HCT116 (cell line): ENCODE measurements at regions not wholly inside any gene's neighbourhood (a gene's known extent, or its start where the extent isn't known, plus 50 kb on each side); places are given as distances from the start of the nearest gene placed in this dataset.

Experiments
- ATAC-seq: fragments of 200-7000 bp; cut with Tn5 transposase; 2 replicates; pipeline ENCODE4 v1.9.1; 2020; ENCODE audit warnings: mild to moderate bottlenecking, moderate library complexity
- BruUV-seq: library from RNA; stranded (reverse); fragments of 400-500 nt; replicated peaks from 2 replicates; lab custom pipeline; 2021; lab: Mats Ljungman, UMichigan
- CTCF ChIA-PET: fragments of 300-600 bp; sonication (Branson Sonifier 250); formaldehyde crosslinking; loops from one replicate; lab custom pipeline; 2021; ENCODE audit warnings: antibody characterized with exemption; lab: Charles Lee
- POLR2A ChIA-PET: fragments of 300-600, 350-600 bp; sonication (Branson Sonifier 250); formaldehyde crosslinking; loops from one replicate; lab custom pipeline; 2021; ENCODE audit warnings: antibody characterized with exemption; lab: Charles Lee
- RAD21 ChIA-PET, 2 experiments: fragments of 300-600 bp; sonication (Branson Sonifier 250); formaldehyde crosslinking; loops; one replicate each; lab custom pipeline; 2023; ENCODE audit warnings: low total read pairs in 2 of 2; ENCODE audit not compliant: uncharacterized antibody in 2 of 2, unreplicated experiment in 2 of 2, low non-redundant PET in 1 of 2; lab: Charles Lee
- DNase-seq: peaks from one replicate; pipeline ENCODE4 v3.0.0-alpha.2; 2010; ENCODE audit warnings: low read depth, low spot score
- H2AFZ ChIP-seq: fragments of 200-600 bp; shearing (Covaris generic), sonication (generic); 2 replicates; pipeline ENCODE4 v1.6.1; 2017; ENCODE audit warnings: low read depth, mixed run types, mixed read lengths, antibody characterized with exemption, low read length; ENCODE audit not compliant: poor library complexity, severe bottlenecking
- H3K27ac ChIP-seq: 2 replicates; pipeline ENCODE4 v1.5.1; 2012; ENCODE audit warnings: low read depth, low read length
- H3K27me3 ChIP-seq: fragments of 200-600 bp; sonication (generic); 2 replicates; pipeline ENCODE4 v1.6.1; 2016; ENCODE audit warnings: mixed run types, low read length, mixed read lengths; ENCODE audit not compliant: insufficient read depth
- H3K36me3 ChIP-seq, 2 experiments: fragments of 200-500 bp in 1 of 2; fragments of 200-600 bp in 1 of 2; sonication (Bioruptor generic) in 1 of 2; sonication (generic) in 1 of 2; 2 replicates each; pipeline versions ENCODE4 v1.5.1 to v1.6.1; 2014 to 2016; ENCODE audit warnings: low read length in 2 of 2, inconsistent platforms in 1 of 2, mixed read lengths in 1 of 2, mixed run types in 1 of 2; ENCODE audit not compliant: insufficient read depth in 2 of 2, control insufficient read depth in 1 of 2
- H3K4me1 ChIP-seq, 2 experiments: fragments of 200-600 bp in 1 of 2; sonication (generic) in 1 of 2; 2 replicates each; pipeline versions ENCODE4 v1.5.1 to v1.6.1; 2012 to 2017; ENCODE audit warnings: low read length in 2 of 2, inconsistent platforms in 1 of 2, mild to moderate bottlenecking in 1 of 2, mixed read lengths in 1 of 2, mixed run types in 1 of 2, moderate library complexity in 1 of 2; ENCODE audit not compliant: insufficient read depth in 2 of 2, control insufficient read depth in 1 of 2
- H3K4me2 ChIP-seq: fragments of 200-600 bp; sonication (generic); 2 replicates; pipeline ENCODE4 v1.6.1; 2017; ENCODE audit warnings: mixed run types, low read length, mixed read lengths
- H3K4me3 ChIP-seq, 2 experiments: fragments of 200-600 bp in 1 of 2; sonication (generic) in 1 of 2; replicated peaks in 1 of 2; 2 replicates each; pipeline ENCODE4 v1.5.1; 2011 to 2016; ENCODE audit warnings: low read length in 2 of 2, control low read depth in 1 of 2, low read depth in 1 of 2, mild to moderate bottlenecking in 1 of 2, mixed read lengths in 1 of 2, mixed run types in 1 of 2
- H3K79me2 ChIP-seq: fragments of 200-600 bp; sonication (generic); 2 replicates; pipeline ENCODE4 v1.6.1; 2017; ENCODE audit warnings: mild to moderate bottlenecking, mixed run types, low read length, moderate library complexity, mixed read lengths; ENCODE audit not compliant: insufficient read depth
- H3K9ac ChIP-seq: fragments of 200-600 bp; sonication (generic); 2 replicates; pipeline ENCODE4 v1.6.1; 2016; ENCODE audit warnings: low read length, mixed read lengths
- H3K9me2 ChIP-seq: fragments of 200-600 bp; sonication (generic), shearing (Covaris generic); 2 replicates; pipeline ENCODE4 v1.6.1; 2017; ENCODE audit warnings: mixed run types, mild to moderate bottlenecking, moderate library complexity; ENCODE audit not compliant: insufficient read depth
- H3K9me3 ChIP-seq, 2 experiments: fragments of 200-500 bp in 1 of 2; fragments of 200-600 bp in 1 of 2; sonication (Bioruptor generic) in 1 of 2; sonication (generic) in 1 of 2; 2 replicates each; pipeline ENCODE4 v1.6.1; 2014 to 2017; ENCODE audit warnings: low read length in 2 of 2, mixed read lengths in 2 of 2, inconsistent platforms in 1 of 2, low read depth in 1 of 2, mild to moderate bottlenecking in 1 of 2, mixed run types in 1 of 2, moderate library complexity in 1 of 2; ENCODE audit not compliant: control insufficient read depth in 1 of 2, insufficient read depth in 1 of 2
- H4K20me1 ChIP-seq: fragments of 200-600 bp; sonication (generic), shearing (Covaris generic); 2 replicates; pipeline ENCODE4 v1.6.1; 2017; ENCODE audit warnings: mixed run types, mild to moderate bottlenecking, moderate library complexity; ENCODE audit not compliant: insufficient read depth
- ATF3 ChIP-seq: IDR thresholded peaks from 2 replicates; pipeline ENCODE4 v1.6.1; 2012
- CBX3 ChIP-seq: IDR thresholded peaks from 2 replicates; pipeline ENCODE4 v1.6.1; 2012; ENCODE audit warnings: low read depth
- EGR1 ChIP-seq: IDR thresholded peaks from 2 replicates; pipeline ENCODE4 v1.6.1; 2012; ENCODE audit warnings: low read depth
- ELF1 ChIP-seq: IDR thresholded peaks from 2 replicates; pipeline ENCODE4 v1.6.1; 2012; ENCODE audit warnings: low read depth, borderline replicate concordance
- EZH2 ChIP-seq: fragments of 200-600 bp; sonication (generic); IDR thresholded peaks from 2 replicates; pipeline ENCODE4 v1.6.1; 2017; ENCODE audit warnings: antibody characterized with exemption, mixed run types
- EZH2phosphoT487 ChIP-seq: fragments of 200-600 bp; IDR thresholded peaks from 2 replicates; pipeline ENCODE4 v1.6.1; 2018; ENCODE audit warnings: antibody characterized with exemption, borderline replicate concordance
- JUND ChIP-seq: IDR thresholded peaks from 2 replicates; pipeline ENCODE4 v1.6.1; 2012
- MAX ChIP-seq: IDR thresholded peaks from 2 replicates; pipeline ENCODE4 v1.6.1; 2012
- SP1 ChIP-seq: IDR thresholded peaks from 2 replicates; pipeline ENCODE4 v1.6.1; 2012; ENCODE audit warnings: low read depth
- SRF ChIP-seq: IDR thresholded peaks from 2 replicates; pipeline ENCODE4 v1.6.1; 2012; ENCODE audit warnings: low read depth
- TCF7L2 ChIP-seq: IDR thresholded peaks from 2 replicates; pipeline ENCODE4 v1.7.0; 2011; ENCODE audit warnings: borderline replicate concordance, inconsistent platforms; ENCODE audit not compliant: insufficient read depth, insufficient read length; ENCODE audit errors: extremely low read depth
- YY1 ChIP-seq: IDR thresholded peaks from 2 replicates; pipeline ENCODE4 v1.6.1; 2011; ENCODE audit warnings: low read length, low read depth, moderate library complexity, mild to moderate bottlenecking; ENCODE audit not compliant: insufficient replicate concordance; ENCODE audit errors: extremely low read depth
- ZBTB33 ChIP-seq: IDR thresholded peaks from 2 replicates; pipeline ENCODE4 v1.6.1; 2011; ENCODE audit warnings: mild to moderate bottlenecking, low read length, moderate library complexity; ENCODE audit not compliant: insufficient replicate concordance; ENCODE audit errors: extremely low read depth
- ZNF274 ChIP-seq: fragments of 200-500 bp; sonication (Bioruptor generic); IDR thresholded peaks from 2 replicates; pipeline ENCODE4 v1.6.1; 2014; ENCODE audit warnings: mild to moderate bottlenecking, low read depth, low read length, inconsistent platforms
- intact Hi-C: fragments of 100-400 bp; cut with micrococcal nuclease; formaldehyde crosslinking; loops from 2 replicates; pipeline ENCODE4 v1.10.0; 2022

- POLR2A ChIA-PET = no interaction called here
- no TSS peak for BruUV-seq
- no peaks in the 10 kb centered on the region for H3K9me2 ChIP-seq
- CTCF ChIA-PET = no interaction called here
- ATAC-seq (no peak), DNase-seq (no peak)
- H3K27ac ChIP-seq = no peak overlapping the region
- RAD21 ChIA-PET = no interaction called here
- H3K9ac ChIP-seq = no peak overlapping the region
- no peak overlapping the region for H2AFZ ChIP-seq
- no peak overlapping the region for H3K4me3 ChIP-seq
- no peaks in the 10 kb centered on the region for H3K36me3 ChIP-seq
- no peak overlapping the region for H3K4me2 ChIP-seq
- H3K79me2 ChIP-seq = no peaks in the 10 kb centered on the region
- H3K4me1 ChIP-seq = no peaks in the 10 kb centered on the region
- no peaks in the 10 kb centered on the region for H3K9me3 ChIP-seq
- H4K20me1 ChIP-seq = no peaks in the 10 kb centered on the region
- intact Hi-C loops = no loop called here
- no peaks in the 10 kb centered on the region for H3K27me3 ChIP-seq
- TF ChIP-seq ELF1 = no peak
- no peak for TF ChIP-seq JUND
- TF ChIP-seq EZH2 = no peak
These were observed 290.2 kb downstream of the SLITRK1 start for GRCh38 chr13:83592095-83592494.

GRCh38 chr13:83589814-83590213 lies 292.5 kb downstream of the SLITRK1 start:
- H3K27me3 ChIP-seq = no peaks in the 10 kb centered on the region
- BruUV-seq = no TSS peak
- no peak overlapping the region for H3K9ac ChIP-seq
- no peak for TF ChIP-seq SRF
- no peaks in the 10 kb centered on the region for H3K9me3 ChIP-seq
- intact Hi-C loops = no loop called here
- no peak overlapping the region for H2AFZ ChIP-seq
- H3K36me3 ChIP-seq = no peaks in the 10 kb centered on the region
- ATAC-seq (no peak), DNase-seq (no peak)
- H3K79me2 ChIP-seq = no peaks in the 10 kb centered on the region
- H3K4me1 ChIP-seq = no peaks in the 10 kb centered on the region
- RAD21 ChIA-PET = no interaction called here
- no peak overlapping the region for H3K4me2 ChIP-seq
- H3K4me3 ChIP-seq = no peak overlapping the region
- no peak overlapping the region for H3K27ac ChIP-seq
- CTCF ChIA-PET = no interaction called here
- no peaks in the 10 kb centered on the region for H3K9me2 ChIP-seq
- POLR2A ChIA-PET = no interaction called here
- H4K20me1 ChIP-seq = no peaks in the 10 kb centered on the region

- H3K36me3 ChIP-seq = no peaks in the 10 kb centered on the region
- ChIA-PET CTCF (no interaction called here), POLR2A (no interaction called here), RAD21 (no interaction called here)
- no peak for ATAC-seq
- intact Hi-C loops = no loop called here
- H4K20me1 ChIP-seq = no peaks in the 10 kb centered on the region
- no peaks in the 10 kb centered on the region for H3K9me2 ChIP-seq
- no peak overlapping the region for H3K27ac ChIP-seq
- H3K79me2 ChIP-seq = no peaks in the 10 kb centered on the region
- DNase-seq = no peak
- H3K4me3 ChIP-seq = no peak overlapping the region
- H3K4me1 ChIP-seq = no peaks in the 10 kb centered on the region
- no peaks in the 10 kb centered on the region; a peak in 1 of 4 replicates for H3K9me3 ChIP-seq
- H3K9ac ChIP-seq = no peak overlapping the region
- no peaks in the 10 kb centered on the region for H3K27me3 ChIP-seq
- BruUV-seq = no TSS peak
- no peak overlapping the region for H3K4me2 ChIP-seq
- H2AFZ ChIP-seq = no peak overlapping the region
- TF ChIP-seq CBX3 (no peak), EZH2phosphoT487 (no peak), SP1 (no peak), EGR1 (no peak), ZNF274 (no peak), SRF (no peak), ZBTB33 (no peak), MAX (no peak), TCF7L2 (no peak), YY1 (no peak), ATF3 (no peak)
These were observed 305.1 kb downstream of the SLITRK1 start for GRCh38 chr13:83577183-83577582.
